CD4-positive, alpha-beta T cell treated with Interferon alpha-2 for 1 hour (primary cell): ENCODE measurements at regions not wholly inside any gene's neighbourhood (a gene's known extent, or its start where the extent isn't known, plus 50 kb on each side); places are given as distances from the start of the nearest gene placed in this dataset.

ENCODE experiments used
- DNase-seq, 2 donors: peaks; one replicate each; pipeline ENCODE4 v3.0.0-alpha.2; 2020 to 2022

DNA sequence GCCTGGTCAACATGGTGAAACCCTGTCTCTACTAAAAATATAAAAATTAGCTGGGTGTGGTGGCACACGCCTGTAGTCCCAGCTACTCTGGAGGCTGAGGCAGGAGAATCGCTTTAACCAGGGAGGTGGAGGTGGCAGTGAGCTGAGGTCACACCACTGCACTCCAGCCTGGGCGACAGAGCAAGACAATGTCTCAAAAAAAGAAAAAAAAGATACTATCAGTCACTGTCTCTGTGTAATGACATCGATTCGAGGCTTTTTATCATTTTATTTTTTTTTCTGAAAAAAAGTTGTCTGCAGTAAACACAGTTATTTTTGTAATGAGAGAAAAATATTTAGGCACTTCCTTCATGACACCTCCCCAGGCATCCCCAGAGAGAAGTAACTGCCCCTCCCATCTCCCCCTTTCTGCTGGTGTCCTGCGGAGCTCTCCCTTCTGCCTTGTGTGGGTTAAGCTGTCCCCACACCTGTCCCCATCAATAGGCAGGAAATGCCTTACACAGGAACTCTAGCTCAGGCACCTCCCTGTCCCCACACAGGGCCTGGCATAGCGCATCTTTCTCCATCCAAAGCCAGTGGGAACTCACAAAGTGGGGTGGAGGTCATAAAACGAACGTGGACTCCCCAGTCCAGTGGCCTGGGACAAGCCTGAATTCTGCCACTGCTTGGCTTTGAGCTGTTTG is 132.0 kb downstream of the SYF2 start:
- peak in 1 of 2 donors; percentile 33 for DNase-seq

GRCh38 chr1:25099343-25099951 is 132.9 kb downstream of the SYF2 start:
- peak; percentile 23 to 45 for DNase-seq

- DNase-seq: no peak
These were observed 133.6 kb downstream of the SYF2 start for GRCh38 chr1:25098717-25099116.

DNA sequence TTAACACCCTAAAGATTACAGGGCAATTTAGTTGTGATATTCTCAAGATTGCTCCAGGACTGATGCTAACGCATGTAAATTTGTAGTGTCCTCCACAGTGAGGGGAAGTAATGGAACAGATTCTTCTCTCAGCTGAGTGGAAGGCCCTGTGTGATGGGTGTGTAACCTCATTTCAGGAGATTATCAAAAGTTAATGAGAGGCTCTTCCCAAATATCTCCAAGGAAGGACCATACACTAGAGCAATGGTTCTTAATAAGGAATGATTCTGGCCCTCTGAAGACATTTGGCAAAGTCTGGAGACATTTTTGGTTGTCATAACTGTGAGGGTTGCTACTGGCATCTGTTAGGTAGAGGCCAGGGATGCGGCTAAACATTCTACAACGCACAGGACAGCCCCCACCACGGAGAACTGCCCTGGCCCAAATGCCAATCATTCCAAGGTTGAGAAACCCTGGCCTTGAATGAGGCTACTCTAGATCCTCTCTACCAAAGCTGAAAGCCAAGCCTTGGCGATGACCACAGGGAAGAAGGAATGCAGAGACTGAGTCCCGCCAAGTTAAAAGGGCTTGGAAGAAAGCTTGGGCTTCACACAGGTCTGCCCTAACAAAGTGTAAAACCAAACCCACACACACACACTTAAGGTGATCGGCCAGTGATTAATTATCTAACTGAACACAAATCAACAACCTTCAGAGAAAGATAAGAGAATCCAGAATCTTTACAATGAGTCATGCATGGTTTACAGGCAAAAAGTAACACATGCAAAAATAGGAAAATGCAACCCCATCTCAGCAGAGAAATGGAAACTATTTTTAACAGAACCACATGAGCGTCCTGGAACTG is 135.8 kb downstream of the SYF2 start:
- no peak for DNase-seq

GRCh38 chr1:25095635-25096200 is 136.6 kb downstream of the SYF2 start:
- DNase-seq: peak in 1 of 2 donors; percentile 47

DNA sequence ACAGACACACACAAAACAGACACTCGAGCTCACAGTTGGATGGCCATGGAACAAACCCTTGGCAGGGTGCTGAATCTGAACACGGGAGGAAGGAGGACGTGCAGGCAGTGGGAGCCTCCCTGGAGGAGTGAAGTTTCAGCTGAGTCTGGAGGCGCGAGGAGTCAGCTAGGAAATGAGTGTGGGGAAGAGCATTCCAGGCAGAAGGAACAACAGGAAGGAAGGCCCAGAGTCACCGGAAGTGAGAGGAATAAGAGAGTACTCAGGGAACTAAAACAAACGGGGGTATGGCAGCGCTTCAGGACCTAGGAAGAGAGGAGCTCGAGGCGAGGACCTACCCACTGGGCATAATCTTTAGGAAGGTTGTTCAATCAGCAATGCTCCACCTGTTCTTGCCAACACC is 137.3 kb downstream of the SYF2 start:
- no peak for DNase-seq

DNA sequence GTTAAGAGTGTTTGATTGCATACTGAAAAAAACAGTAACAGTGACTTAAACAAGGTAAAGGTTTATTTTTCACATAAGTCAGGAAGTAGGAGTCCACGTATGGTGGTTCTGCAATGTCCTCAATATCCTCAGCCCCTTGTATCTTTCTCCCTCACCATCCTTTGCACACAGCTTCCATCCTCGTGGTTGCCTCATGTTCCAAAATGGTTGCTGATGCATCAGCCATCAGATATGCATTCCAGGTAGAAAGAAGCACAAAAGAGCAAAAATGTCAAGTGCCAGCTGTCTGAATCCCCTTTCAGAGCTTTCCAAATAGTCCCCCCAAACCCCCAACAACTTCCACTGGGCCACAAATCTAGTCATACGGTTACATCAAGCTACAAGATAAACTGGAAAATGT is 138.1 kb downstream of the SYF2 start:
- DNase-seq: no peak

DNA sequence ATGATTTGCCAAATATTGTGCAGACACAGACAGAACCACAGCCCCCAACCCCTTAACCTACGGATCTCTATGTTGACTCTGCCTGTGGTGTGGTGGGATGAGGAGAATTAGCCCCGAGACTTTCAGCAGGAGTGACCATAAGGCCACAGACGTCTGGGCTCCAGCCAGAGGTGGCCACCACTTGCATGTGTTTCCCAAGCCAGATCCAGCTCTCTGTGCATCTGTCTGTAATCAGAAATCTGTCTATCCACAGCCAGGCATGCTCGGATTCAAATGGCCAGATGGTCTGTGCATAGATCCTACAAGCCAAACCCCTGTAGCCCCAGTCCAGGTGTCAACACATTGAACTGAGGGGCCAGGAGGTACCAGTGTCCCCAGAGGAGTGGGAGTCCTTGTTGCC is 140.6 kb downstream of the SYF2 start:
- DNase-seq: no peak

DNA sequence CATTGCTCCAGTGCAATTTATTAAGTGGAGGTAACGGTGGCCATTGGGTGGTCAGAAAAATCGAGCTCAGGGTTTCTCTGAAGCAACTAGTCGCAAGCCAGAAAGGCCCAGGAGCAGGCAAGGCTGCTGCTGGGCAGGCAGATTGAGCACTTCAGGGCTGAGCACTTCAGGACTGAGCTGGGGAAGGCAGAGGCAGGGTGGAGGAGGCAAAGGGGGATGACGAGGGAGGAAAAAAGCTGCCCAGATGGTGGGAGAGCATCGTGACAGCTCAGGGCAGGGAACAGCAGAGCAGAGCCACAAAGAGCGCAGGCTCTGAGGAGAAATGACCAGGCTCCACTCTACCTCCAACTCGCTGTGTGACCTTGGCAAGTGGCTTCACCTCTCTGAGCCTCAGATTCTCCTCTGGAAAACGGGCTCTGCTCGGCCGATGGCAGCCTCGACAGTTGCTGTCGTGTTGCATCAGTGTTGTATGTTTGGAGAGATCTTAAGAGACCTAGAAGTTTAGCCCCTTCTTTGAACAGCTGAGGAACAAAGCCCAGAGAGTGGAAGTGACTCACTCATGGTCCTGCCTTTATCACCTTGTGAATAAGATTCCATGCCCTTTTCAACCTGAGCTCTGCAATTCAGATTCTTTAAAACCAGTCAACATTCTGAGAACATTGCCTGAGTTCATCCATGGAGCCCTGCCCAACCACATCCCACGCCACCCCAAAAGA is 141.4 kb downstream of the SYF2 start:
- no peak for DNase-seq

DNA sequence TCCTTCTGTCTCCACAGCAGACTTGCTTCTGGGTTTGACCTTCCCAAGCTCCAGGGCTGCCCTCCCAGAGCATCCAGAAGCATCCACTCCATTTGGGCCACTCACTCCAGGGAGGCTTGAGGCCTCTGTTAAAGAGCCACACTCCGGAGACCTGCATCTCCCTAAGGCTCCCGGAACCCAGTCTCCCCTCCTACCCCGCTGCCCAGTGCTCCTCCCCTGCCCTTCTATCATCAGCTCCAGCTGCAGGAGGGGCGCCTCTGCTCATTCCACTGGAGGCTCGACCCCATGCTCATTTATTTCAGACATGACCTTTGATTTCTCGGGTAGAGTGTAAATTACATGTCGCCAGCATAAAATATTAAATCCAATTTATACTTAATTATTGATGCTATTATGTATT is 142.5 kb downstream of the SYF2 start:
- no peak for DNase-seq

- DNase-seq: no peak
These were observed 143.4 kb downstream of the SYF2 start for GRCh38 chr1:25088946-25089345.

- DNase-seq: no peak
These were observed 144.1 kb downstream of the SYF2 start for GRCh38 chr1:25088180-25088701.

GRCh38 chr1:25086518-25087079 is 145.7 kb downstream of the SYF2 start:
- DNase-seq: no peak

GRCh38 chr1:25084407-25084806 is 147.9 kb downstream of the SYF2 start:
- no peak for DNase-seq

DNA sequence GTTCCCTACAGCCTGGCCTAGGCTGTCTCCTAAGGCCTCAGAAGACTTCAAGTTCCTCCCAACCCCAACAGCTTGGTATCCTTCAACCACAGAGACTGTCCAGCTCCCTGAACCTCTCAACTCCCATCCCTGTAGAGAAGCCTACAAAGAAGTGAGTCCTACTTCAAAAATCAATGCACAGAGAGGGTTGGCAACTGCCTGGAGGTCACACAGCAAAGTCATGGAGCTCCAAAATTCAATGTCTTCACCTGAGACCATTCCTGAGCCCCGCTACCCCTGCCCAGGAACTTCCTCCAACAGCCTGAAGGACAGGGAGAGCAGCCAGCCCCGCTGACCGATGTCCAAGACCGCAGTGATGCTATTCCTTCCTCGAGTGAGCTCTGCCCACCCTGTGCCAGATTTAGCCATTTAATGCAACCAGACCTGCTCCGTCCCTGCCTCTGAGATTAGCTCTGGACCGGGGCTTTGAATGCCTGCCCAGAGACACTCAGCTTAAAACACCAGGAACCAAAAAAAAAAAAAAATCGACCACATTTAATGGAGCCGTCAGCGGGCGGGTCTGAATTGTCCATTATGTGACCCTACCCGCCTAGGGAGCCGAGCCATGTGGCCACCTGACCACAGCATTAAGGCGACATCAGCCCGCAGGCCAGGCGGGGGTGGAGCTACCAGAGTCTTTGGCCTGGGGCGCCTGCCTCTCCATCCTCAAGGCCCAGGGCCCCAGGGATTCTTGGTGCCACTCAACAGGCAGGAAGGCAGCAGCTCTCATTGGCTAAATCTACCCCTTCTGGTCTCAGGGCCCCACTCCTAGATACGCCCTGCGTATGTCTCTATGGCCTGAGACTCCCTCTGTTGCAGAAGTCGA is 148.6 kb downstream of the SYF2 start:
- DNase-seq: no peak

DNA sequence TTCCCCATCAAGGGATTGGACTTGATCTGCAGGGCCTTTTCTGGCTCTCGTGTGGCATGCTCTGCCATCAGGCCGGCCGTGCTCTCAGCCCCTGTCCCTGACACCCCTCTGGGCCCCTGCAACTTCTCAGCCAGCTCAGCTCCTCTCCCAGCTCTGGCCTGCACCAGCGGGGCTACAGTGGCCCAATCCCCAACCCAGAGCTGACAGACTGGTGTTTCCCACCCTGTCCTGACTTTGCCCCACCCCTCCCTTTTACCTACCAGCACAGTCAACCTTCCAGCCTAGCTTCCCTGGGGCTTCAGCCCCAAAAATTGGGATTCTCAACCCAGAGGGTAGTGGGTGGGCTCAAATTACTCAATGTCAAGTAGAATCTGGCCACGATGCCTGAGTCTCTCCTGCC is 149.3 kb downstream of the SYF2 start:
- no peak for DNase-seq

- no peak for DNase-seq
These were observed 149.9 kb downstream of the SYF2 start for GRCh38 chr1:25082216-25082899.

DNA sequence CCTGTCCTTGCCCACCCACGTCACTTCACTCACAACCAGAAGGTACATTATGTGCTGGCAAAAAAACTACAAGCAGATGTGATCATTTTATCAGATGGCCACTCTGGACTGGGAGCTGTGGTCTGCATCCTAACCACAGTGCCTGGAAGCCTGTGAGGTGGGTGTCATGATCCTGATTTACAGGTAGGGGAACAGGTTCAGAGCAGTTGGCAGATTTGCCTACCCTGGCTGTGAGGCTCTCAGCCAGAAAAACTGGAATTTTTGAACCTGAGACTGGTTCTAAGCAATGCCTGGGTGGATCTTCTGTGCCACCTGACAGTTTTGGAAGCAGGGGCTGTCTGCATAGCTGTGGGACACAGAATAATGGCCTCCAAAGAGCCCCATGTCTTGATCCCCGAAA is 150.8 kb downstream of the SYF2 start:
- no peak for DNase-seq

GRCh38 chr1:25080294-25081209 is 150.5 kb upstream of the RUNX3 start:
- DNase-seq: no peak

- DNase-seq: no peak
These were observed 149.0 kb upstream of the RUNX3 start for GRCh38 chr1:25079048-25079447.
